B cell (primary cell): ENCODE measurements at regions not wholly inside any gene's neighbourhood (a gene's known extent, or its start where the extent isn't known, plus 50 kb on each side); places are given as distances from the start of the nearest gene placed in this dataset.

Experiments
- ATAC-seq: fragments of 200-7000 bp; cut with Tn5 transposase; one replicate; pipeline ENCODE4 v1.10.0; 2021; ENCODE audit warnings: low read depth, mild to moderate bottlenecking, moderate number of reproducible peaks, moderate library complexity
- CTCF ChIA-PET: fragments of 350-600 bp; sonication (Branson Sonifier 250); formaldehyde crosslinking; loops from one replicate; lab custom pipeline; 2021; ENCODE audit warnings: antibody characterized with exemption, inconsistent platforms; lab: Charles Lee
- POLR2A ChIA-PET: fragments of 350-600 bp; sonication (Branson Sonifier 250); formaldehyde crosslinking; loops from one replicate; lab custom pipeline; 2021; ENCODE audit warnings: antibody characterized with exemption; lab: Charles Lee
- DNase-seq: peaks from one replicate; pipeline ENCODE4 v3.0.0; 2013
- H2AFZ ChIP-seq: 2 replicates; pipeline ENCODE4 v1.6.1; 2012; ENCODE audit warnings: mild to moderate bottlenecking, low read depth, low read length; ENCODE audit not compliant: insufficient read depth, poor library complexity, severe bottlenecking
- H3K27ac ChIP-seq, 2 donors: 1 replicate in 1 of 2; 2 replicates in 1 of 2; pipeline ENCODE4 v1.5.1; 2012 to 2013; ENCODE audit warnings: low read length in 2 of 2, mild to moderate bottlenecking in 2 of 2, moderate library complexity in 1 of 2
- H3K27me3 ChIP-seq, 4 experiments: fragments of 200-600 bp in 1 of 4; sonication (generic) in 1 of 4; replicated peaks in 1 of 4; 1 replicate in 2 of 4; 2 replicates in 2 of 4; pipeline versions ENCODE4 v1.6.1 to v1.7.0; 2013 to 2016; ENCODE audit warnings: low read length in 3 of 4, mild to moderate bottlenecking in 2 of 4, mixed read lengths in 1 of 4, moderate library complexity in 1 of 4; ENCODE audit not compliant: insufficient read depth in 4 of 4, control insufficient read depth in 3 of 4; ENCODE audit errors: control extremely low read depth in 1 of 4
- H3K36me3 ChIP-seq, 2 experiments: replicated peaks in 1 of 2; 1 replicate in 1 of 2; 2 replicates in 1 of 2; pipeline versions ENCODE4 v1.6.1 to v1.7.1; 2013; ENCODE audit warnings: low read length in 1 of 2; ENCODE audit not compliant: insufficient read depth in 2 of 2, control insufficient read depth in 1 of 2; ENCODE audit errors: control extremely low read depth in 1 of 2, extremely low read depth in 1 of 2
- H3K4me1 ChIP-seq, 2 donors: fragments of 200-600 bp in 1 of 2; sonication (generic) in 1 of 2; 1 replicate in 1 of 2; 2 replicates in 1 of 2; pipeline versions ENCODE4 v1.5.1 to v1.6.1; 2013 to 2017; ENCODE audit warnings: low read length in 2 of 2; ENCODE audit not compliant: control insufficient read depth in 2 of 2, insufficient read depth in 2 of 2
- H3K4me2 ChIP-seq: replicated peaks from 2 replicates; pipeline ENCODE3; 2012; ENCODE audit warnings: mild to moderate bottlenecking, low read depth, low read length; ENCODE audit not compliant: poor library complexity, severe bottlenecking
- H3K4me3 ChIP-seq, 5 experiments: fragments of 200-600 bp in 1 of 5; sonication (generic) in 1 of 5; 1 replicate in 3 of 5; 2 replicates in 2 of 5; pipeline versions ENCODE4 v1.5.1 to v1.7.0; 2011 to 2016; ENCODE audit warnings: low read length in 4 of 5, mild to moderate bottlenecking in 4 of 5, low read depth in 2 of 5, control low read depth in 1 of 5, moderate library complexity in 1 of 5; ENCODE audit not compliant: insufficient read depth in 1 of 5; ENCODE audit errors: control extremely low read depth in 1 of 5, extremely low read depth in 1 of 5
- H3K79me2 ChIP-seq: fragments of 200-600 bp; sonication (generic); one replicate; pipeline ENCODE4 v1.6.0; 2016; ENCODE audit warnings: low read length; ENCODE audit not compliant: control insufficient read depth, insufficient read depth
- H3K9ac ChIP-seq: fragments of 200-600 bp; sonication (generic); 2 replicates; pipeline ENCODE4 v1.6.1; 2017; ENCODE audit warnings: mild to moderate bottlenecking, low read length, moderate library complexity
- H3K9me3 ChIP-seq, 3 donors: one replicate each; pipeline versions ENCODE4 v1.6.1 to v1.7.1; 2013; ENCODE audit warnings: low read length in 2 of 3; ENCODE audit not compliant: control insufficient read depth in 2 of 3, insufficient read depth in 1 of 3; ENCODE audit errors: control extremely low read depth in 1 of 3
- H4K20me1 ChIP-seq: 2 replicates; pipeline ENCODE4 v1.6.0; 2012; ENCODE audit warnings: mild to moderate bottlenecking, low read length; ENCODE audit not compliant: insufficient read depth, control insufficient read depth, poor library complexity, severe bottlenecking
- H3K27ac Mint-ChIP-seq: one replicate; pipeline ENCODE4 v1.8.0; 2021; ENCODE audit warnings: mixed read lengths
- H3K27me3 Mint-ChIP-seq: one replicate; pipeline ENCODE4 v1.8.0; 2021; ENCODE audit warnings: mixed read lengths
- H3K4me1 Mint-ChIP-seq: one replicate; pipeline ENCODE4 v1.8.0; 2021; ENCODE audit warnings: mixed read lengths
- H3K4me3 Mint-ChIP-seq: one replicate; pipeline ENCODE4 v1.8.0; 2021; ENCODE audit warnings: mixed read lengths
- H3K9me3 Mint-ChIP-seq: one replicate; pipeline ENCODE4 v1.8.0; 2022; ENCODE audit warnings: mixed read lengths; ENCODE audit not compliant: insufficient read depth
- EZH2 ChIP-seq: IDR thresholded peaks from 2 replicates; pipeline ENCODE4 v1.6.1; 2012; ENCODE audit warnings: borderline replicate concordance, low read depth, mild to moderate bottlenecking, moderate library complexity, low read length; ENCODE audit not compliant: insufficient read depth, poor library complexity, severe bottlenecking
- WGBS: methylation state at CpG from one replicate; pipeline ENCODE4 v1.1.5; 2013; ENCODE audit warnings: missing lambda C conversion rate; ENCODE audit not compliant: insufficient coverage; 5-methylcytosine and 5-hydroxymethylcytosine counted together
- intact Hi-C: fragments of 100-400 bp; cut with micrococcal nuclease; formaldehyde crosslinking; loops from one replicate; pipeline ENCODE4 v1.10.0; 2022
- TF ChIP-seq, protein P1 (sequence below): fragments of 200-600 bp; IDR thresholded peaks from one replicate; pipeline ENCODE4 v1.8.0; 2022; ENCODE audit warnings: antibody characterized with exemption, mild to moderate bottlenecking

DNA sequence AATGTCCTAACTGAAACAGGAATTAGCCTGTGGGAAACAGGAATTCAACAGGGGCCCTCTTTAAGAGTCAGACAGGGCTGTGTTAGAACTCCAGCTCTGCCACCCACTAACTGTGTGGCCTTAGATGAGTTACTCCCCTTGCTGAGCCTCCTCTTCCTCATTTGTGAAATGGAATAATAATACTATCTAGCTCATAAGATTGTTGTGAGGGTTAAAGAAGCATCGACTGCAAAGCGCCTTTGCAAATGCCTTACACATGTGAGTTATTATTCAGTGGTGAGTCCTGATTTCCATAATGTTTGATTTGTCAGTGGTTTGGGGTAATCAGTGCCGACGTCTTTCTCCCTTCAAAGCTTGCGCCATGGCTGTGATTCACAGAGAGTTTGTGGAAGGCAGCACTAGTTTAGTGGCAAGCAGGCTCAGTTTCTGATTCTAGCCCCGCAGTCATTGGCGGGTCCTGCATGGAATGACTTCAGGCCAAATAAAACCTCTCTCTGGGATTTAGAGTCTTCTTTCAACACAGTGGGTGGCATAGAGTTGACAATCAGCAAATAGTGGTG lies 388.5 kb downstream of the PLPP3 start:
- POLR2A ChIA-PET: no interaction called here
- Histone ChIP-seq H2AFZ (no peak overlapping the region), H3K27ac (no peak overlapping the region), H3K27me3 (peaks cover 0 to 3% (median 0%) of the 10 kb centered on the region in 4 experiments), H3K79me2 (no peaks in the 10 kb centered on the region), H3K9me3 (no peaks in the 10 kb centered on the region), H3K9ac (no peak overlapping the region), H3K4me2 (no peak overlapping the region), H3K4me1 (no peaks in the 10 kb centered on the region), H4K20me1 (no peaks in the 10 kb centered on the region), H3K4me3 (no peak overlapping the region), H3K36me3 (no peaks in the 10 kb centered on the region)
- ATAC-seq (no peak), DNase-seq (no peak)
- Mint-ChIP-seq H3K4me3 (no peak overlapping the region), H3K27ac (no peak overlapping the region), H3K27me3 (peaks cover 10% of the 10 kb centered on the region), H3K9me3 (no peaks in the 10 kb centered on the region), H3K4me1 (no peaks in the 10 kb centered on the region)
- TF ChIP-seq, protein P1, sequence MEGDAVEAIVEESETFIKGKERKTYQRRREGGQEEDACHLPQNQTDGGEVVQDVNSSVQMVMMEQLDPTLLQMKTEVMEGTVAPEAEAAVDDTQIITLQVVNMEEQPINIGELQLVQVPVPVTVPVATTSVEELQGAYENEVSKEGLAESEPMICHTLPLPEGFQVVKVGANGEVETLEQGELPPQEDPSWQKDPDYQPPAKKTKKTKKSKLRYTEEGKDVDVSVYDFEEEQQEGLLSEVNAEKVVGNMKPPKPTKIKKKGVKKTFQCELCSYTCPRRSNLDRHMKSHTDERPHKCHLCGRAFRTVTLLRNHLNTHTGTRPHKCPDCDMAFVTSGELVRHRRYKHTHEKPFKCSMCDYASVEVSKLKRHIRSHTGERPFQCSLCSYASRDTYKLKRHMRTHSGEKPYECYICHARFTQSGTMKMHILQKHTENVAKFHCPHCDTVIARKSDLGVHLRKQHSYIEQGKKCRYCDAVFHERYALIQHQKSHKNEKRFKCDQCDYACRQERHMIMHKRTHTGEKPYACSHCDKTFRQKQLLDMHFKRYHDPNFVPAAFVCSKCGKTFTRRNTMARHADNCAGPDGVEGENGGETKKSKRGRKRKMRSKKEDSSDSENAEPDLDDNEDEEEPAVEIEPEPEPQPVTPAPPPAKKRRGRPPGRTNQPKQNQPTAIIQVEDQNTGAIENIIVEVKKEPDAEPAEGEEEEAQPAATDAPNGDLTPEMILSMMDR: no peak
- no peak for TF ChIP-seq EZH2
- intact Hi-C loops: no loop called here
- WGBS: 100% methylated on average over 6 of the region's 7 CpGs
- CTCF ChIA-PET: no interaction called here

DNA sequence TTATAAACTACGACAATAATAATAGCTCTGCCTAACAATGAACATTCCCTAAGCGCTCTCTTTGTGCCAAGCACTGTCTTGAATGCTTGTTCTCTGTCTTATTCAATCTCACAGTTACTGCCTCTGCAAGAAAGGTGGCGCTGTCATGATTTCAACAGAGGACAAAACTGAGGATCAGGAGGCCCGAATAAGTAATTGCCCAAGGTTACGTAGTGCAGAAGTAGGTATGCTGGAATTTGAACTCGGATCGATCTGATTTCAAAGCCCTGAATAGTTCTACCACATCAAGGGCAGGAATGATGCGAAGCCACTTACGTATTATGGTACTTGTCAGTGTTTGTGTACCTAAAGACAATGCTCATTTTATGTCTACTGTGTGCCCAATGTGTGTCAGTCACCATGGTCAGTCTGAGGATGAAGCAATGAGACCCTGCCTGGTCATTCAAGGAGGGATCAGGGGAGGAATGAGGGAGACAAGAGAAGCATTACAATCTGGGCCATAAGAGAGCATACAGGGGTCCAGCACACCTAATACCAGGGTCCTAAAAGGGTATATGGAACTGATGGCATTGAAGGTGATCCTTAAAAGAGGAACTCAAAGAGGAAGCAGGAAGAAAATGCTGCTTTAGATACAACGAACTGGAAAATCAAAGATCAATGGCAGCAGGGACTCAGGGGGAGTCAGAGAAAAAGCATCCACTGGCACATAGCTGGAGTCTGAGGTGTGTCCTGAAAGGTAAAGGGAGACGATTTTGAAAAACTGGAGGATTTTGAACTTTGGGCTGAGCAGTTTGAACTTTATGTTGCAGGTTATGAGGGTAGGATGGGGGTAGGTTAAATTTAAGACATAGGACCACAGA lies 389.2 kb downstream of the PLPP3 start:
- no peak overlapping the region for H3K4me2 ChIP-seq
- no peak overlapping the region for H3K9ac ChIP-seq
- no peak overlapping the region for H3K4me3 ChIP-seq
- intact Hi-C loops: no loop called here
- no peak overlapping the region for H2AFZ ChIP-seq
- DNase-seq: no peak
- Mint-ChIP-seq H3K27ac (no peak overlapping the region), H3K9me3 (no peaks in the 10 kb centered on the region), H3K27me3 (peaks cover 7% of the 10 kb centered on the region), H3K4me3 (no peak overlapping the region), H3K4me1 (no peaks in the 10 kb centered on the region)
- ATAC-seq: no peak
- no peak overlapping the region for H3K27ac ChIP-seq
- WGBS: 89% methylated on average over 10 of the region's 11 CpGs
- POLR2A ChIA-PET: no interaction called here
- H3K4me1 ChIP-seq: no peaks in the 10 kb centered on the region
- H4K20me1 ChIP-seq: no peaks in the 10 kb centered on the region
- no peaks in the 10 kb centered on the region for H3K9me3 ChIP-seq
- H3K79me2 ChIP-seq: no peaks in the 10 kb centered on the region
- H3K27me3 ChIP-seq: peaks cover 0 to 3% (median 0%) of the 10 kb centered on the region in 4 experiments
- no peaks in the 10 kb centered on the region for H3K36me3 ChIP-seq
- TF ChIP-seq EZH2: no peak
- TF ChIP-seq, protein P1: peak; percentile 6
- CTCF ChIA-PET: no interaction called here
